ENCODE measurements at regions not wholly inside any gene's neighbourhood (a gene's known extent, or its start where the extent isn't known, plus 50 kb on each side); places are given as distances from the start of the nearest gene placed in this dataset.

DNA sequence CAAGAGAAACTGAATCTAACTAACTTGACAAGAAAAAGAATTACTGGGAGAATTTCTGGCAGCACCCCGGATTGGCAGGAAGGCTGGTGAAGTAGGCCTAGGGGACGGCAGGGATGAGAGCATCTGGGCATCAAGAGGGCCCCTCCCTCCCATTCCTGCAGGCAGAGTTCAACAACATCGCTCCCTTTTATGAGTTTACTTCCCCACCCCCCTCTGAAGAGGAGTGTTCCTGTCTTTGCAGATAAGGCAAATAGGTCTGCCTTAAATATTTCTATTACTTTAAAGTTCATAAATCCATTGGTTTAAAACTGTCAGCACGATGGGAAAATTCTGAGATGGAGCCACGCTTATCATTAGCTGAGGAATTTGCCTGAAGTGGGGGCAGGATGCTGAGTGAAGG, 168.7 kb downstream of the TBX5 start:
- no peak for TF ChIP-seq FOXP2 (optimal IDR thresholded peaks at IDR 0.05; ENCODE audit: borderline replicate concordance, extremely low read depth, extremely low read length, insufficient read depth)
- TF ChIP-seq TAF1 (IDR thresholded peaks at IDR 0.05; ENCODE audit: borderline replicate concordance, insufficient read depth, low read length) = no peak

DNA sequence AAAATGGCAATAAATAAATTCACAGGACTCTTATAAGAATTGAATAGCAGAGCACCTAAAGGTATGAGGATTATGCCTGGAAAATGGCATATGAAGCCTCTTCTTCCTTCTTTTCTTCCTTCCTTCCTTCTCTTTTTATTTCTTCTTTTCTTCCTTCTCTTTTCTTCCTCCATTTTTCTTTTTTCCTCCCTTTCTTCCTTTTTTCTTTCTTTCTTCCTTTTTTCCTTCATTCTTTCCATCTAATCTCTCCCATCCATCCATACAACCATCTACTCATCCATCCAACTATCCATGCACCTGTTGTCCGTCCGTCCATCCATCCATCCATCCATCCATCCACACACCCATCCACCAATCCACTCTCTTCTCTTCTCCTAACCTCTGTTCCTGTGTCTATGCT, 173.8 kb downstream of the TBX5 start:
- TF ChIP-seq, protein P1, sequence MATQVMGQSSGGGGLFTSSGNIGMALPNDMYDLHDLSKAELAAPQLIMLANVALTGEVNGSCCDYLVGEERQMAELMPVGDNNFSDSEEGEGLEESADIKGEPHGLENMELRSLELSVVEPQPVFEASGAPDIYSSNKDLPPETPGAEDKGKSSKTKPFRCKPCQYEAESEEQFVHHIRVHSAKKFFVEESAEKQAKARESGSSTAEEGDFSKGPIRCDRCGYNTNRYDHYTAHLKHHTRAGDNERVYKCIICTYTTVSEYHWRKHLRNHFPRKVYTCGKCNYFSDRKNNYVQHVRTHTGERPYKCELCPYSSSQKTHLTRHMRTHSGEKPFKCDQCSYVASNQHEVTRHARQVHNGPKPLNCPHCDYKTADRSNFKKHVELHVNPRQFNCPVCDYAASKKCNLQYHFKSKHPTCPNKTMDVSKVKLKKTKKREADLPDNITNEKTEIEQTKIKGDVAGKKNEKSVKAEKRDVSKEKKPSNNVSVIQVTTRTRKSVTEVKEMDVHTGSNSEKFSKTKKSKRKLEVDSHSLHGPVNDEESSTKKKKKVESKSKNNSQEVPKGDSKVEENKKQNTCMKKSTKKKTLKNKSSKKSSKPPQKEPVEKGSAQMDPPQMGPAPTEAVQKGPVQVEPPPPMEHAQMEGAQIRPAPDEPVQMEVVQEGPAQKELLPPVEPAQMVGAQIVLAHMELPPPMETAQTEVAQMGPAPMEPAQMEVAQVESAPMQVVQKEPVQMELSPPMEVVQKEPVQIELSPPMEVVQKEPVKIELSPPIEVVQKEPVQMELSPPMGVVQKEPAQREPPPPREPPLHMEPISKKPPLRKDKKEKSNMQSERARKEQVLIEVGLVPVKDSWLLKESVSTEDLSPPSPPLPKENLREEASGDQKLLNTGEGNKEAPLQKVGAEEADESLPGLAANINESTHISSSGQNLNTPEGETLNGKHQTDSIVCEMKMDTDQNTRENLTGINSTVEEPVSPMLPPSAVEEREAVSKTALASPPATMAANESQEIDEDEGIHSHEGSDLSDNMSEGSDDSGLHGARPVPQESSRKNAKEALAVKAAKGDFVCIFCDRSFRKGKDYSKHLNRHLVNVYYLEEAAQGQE (IDR thresholded peaks at IDR 0.05; ENCODE audit: insufficient read depth in 1 of 2, low read depth in 2 of 2, low read length in 2 of 2) = no peak
- no peak for TF ChIP-seq POLR2AphosphoS5 (IDR thresholded peaks at IDR 0.05; ENCODE audit: low read depth, low read length)
- no peak for TF ChIP-seq FOXP2 (optimal IDR thresholded peaks at IDR 0.05; ENCODE audit: borderline replicate concordance, extremely low read depth, extremely low read length, insufficient read depth)
- no peak for TF ChIP-seq SIN3A (IDR thresholded peaks at IDR 0.05; ENCODE audit: borderline replicate concordance, insufficient read depth, low read length)
- no peak for TF ChIP-seq TAF1 (IDR thresholded peaks at IDR 0.05; ENCODE audit: borderline replicate concordance, insufficient read depth, low read length)

DNA sequence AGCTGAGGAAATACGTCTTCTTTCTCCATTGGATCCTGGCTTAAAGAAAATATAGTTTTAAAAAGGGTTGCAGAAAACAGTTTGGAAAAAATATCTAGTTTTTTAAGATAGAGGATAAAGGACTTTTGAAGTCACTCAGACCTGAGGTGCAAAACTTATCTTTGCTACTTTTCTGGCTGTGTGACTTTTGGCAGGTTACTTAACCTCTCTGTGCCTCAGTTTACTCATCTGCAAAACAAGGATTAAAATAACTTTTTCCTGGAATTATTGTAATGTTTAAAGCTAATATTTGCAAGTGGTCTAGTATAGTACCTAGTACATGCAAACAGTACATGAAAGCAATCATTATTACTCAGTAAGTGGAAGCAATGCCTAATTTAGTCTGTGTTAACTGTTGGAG, 176.8 kb downstream of the TBX5 start:
- TF ChIP-seq FOXP2 (optimal IDR thresholded peaks at IDR 0.05; ENCODE audit: borderline replicate concordance, extremely low read depth, extremely low read length, insufficient read depth) (no peak), TAF1 (IDR thresholded peaks at IDR 0.05; ENCODE audit: borderline replicate concordance, insufficient read depth, low read length) (no peak), SIN3A (IDR thresholded peaks at IDR 0.05; ENCODE audit: borderline replicate concordance, insufficient read depth, low read length) (no peak), POLR2AphosphoS5 (IDR thresholded peaks at IDR 0.05; ENCODE audit: low read depth, low read length) (no peak)
- TF ChIP-seq, protein P1 (IDR thresholded peaks at IDR 0.05; ENCODE audit: insufficient read depth in 1 of 2, low read depth in 2 of 2, low read length in 2 of 2) = no peak

GRCh38 chr12:114226241-114226928, 179.6 kb downstream of the TBX5 start:
- TF ChIP-seq, protein P1 (IDR thresholded peaks at IDR 0.05; ENCODE audit: insufficient read depth in 1 of 2, low read depth in 2 of 2, low read length in 2 of 2) = no peak
- TF ChIP-seq POLR2AphosphoS5 (IDR thresholded peaks at IDR 0.05; ENCODE audit: low read depth, low read length) (no peak), TAF1 (IDR thresholded peaks at IDR 0.05; ENCODE audit: borderline replicate concordance, insufficient read depth, low read length) (no peak), SIN3A (IDR thresholded peaks at IDR 0.05; ENCODE audit: borderline replicate concordance, insufficient read depth, low read length) (no peak), FOXP2 (optimal IDR thresholded peaks at IDR 0.05; ENCODE audit: borderline replicate concordance, extremely low read depth, extremely low read length, insufficient read depth) (no peak)

DNA sequence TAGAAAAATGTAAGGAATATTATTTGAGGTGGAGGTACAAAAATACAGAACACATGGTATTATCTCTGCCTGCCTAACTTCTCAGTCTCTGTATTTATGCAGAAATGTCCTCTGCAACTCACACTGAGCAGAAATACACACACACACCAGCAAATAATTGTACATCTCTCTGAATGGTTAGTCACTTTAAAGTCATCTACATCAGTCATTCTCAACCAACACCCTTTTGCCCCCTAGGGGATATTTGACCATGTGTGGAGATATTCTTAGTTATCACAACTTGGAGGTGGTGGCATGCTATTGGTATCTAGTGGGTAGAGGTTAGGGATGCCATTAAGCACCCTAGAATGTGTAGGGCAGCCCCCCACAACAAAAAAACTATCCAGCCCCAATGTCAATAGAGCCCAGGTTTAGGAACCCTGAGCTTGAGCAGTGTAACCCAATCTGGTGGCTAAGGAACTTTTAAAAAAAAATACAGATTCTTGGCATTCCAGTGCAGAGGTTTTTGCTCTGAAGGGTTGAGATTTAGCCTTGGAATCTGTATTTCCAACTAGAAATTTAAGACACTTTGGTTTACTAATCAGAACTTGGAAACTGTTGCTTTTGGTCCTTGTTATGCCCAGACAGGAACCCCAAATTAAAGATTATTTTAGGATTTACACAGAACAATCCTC, 183.8 kb downstream of the TBX5 start:
- TF ChIP-seq, protein P1 (IDR thresholded peaks at IDR 0.05; ENCODE audit: insufficient read depth in 1 of 2, low read depth in 2 of 2, low read length in 2 of 2) = no peak
- TF ChIP-seq SIN3A (IDR thresholded peaks at IDR 0.05; ENCODE audit: borderline replicate concordance, insufficient read depth, low read length) = no peak
- no peak for TF ChIP-seq FOXP2 (optimal IDR thresholded peaks at IDR 0.05; ENCODE audit: borderline replicate concordance, extremely low read depth, extremely low read length, insufficient read depth)
- no peak for TF ChIP-seq POLR2AphosphoS5 (IDR thresholded peaks at IDR 0.05; ENCODE audit: low read depth, low read length)
- TF ChIP-seq TAF1 (IDR thresholded peaks at IDR 0.05; ENCODE audit: borderline replicate concordance, insufficient read depth, low read length) = no peak
